ENCODE measurements at regions not wholly inside any gene's neighbourhood (a gene's known extent, or its start where the extent isn't known, plus 50 kb on each side); places are given as distances from the start of the nearest gene placed in this dataset.

- no peaks in the 10 kb centered on the region for H3K4me1 ChIP-seq (ENCODE audit: control insufficient read depth in 1 of 2, insufficient read depth in 2 of 2, low read length in 2 of 2)
- H3K4me3 Mint-ChIP-seq, result no peak overlapping the region
- H3K27me3 Mint-ChIP-seq (ENCODE audit: low read depth in 3 of 3), result peaks cover 8 to 24% (median 15%) of the 10 kb centered on the region in 3 donors
- TF ChIP-seq CTCF (IDR thresholded peaks at IDR 0.05), result peak; percentile 72
- H3K36me3 ChIP-seq (replicated peaks in 1 of 2; ENCODE audit: control insufficient read depth in 1 of 2, insufficient read depth in 2 of 2, low read length in 2 of 2), result no peaks in the 10 kb centered on the region
- H3K79me2 ChIP-seq (ENCODE audit: insufficient read depth, low read length), result no peaks in the 10 kb centered on the region
- no peaks in the 10 kb centered on the region for H3K36me3 Mint-ChIP-seq
- H3K27me3 ChIP-seq (ENCODE audit: control insufficient read depth in 2 of 2, insufficient read depth in 2 of 2, low read length in 2 of 2), result peaks cover 3 to 11% of the 10 kb centered on the region in 2 donors
- H3K4me2 ChIP-seq (replicated peaks; ENCODE audit: extremely low read depth, low read length, poor library complexity, severe bottlenecking), result no peak overlapping the region
- H4K20me1 ChIP-seq (ENCODE audit: insufficient read depth, low read length), result no peaks in the 10 kb centered on the region
- H3K9ac ChIP-seq (ENCODE audit: insufficient read depth, low read length, poor library complexity, severe bottlenecking), result no peak overlapping the region
- peaks cover 0 to 8% of the 10 kb centered on the region in 2 donors for H3K9me3 ChIP-seq (replicated peaks in 1 of 2; ENCODE audit: control insufficient read depth in 1 of 2, insufficient read depth in 1 of 2, low read length in 2 of 2)
- H3K27ac ChIP-seq (ENCODE audit: low read depth in 1 of 2, low read length in 2 of 2), result no peak overlapping the region
- no peak overlapping the region for H3K27ac Mint-ChIP-seq
- H2AFZ ChIP-seq (ENCODE audit: insufficient read depth, low read depth, low read length, poor library complexity, severe bottlenecking), result no peak overlapping the region
- H3K4me3 ChIP-seq (replicated peaks in 1 of 3; ENCODE audit: low read depth in 2 of 3, low read length in 3 of 3), result no peak overlapping the region
- H3K4me1 Mint-ChIP-seq, result peaks cover 5% of the 10 kb centered on the region
- intact Hi-C loops (cut with micrococcal nuclease), result no loop called here
- DNase-seq, result peak in 1 of 3 donors; percentile 9
- H3K9me3 Mint-ChIP-seq, result peaks cover 0 to 9% (median 2%) of the 10 kb centered on the region in 7 donors
- no CpG with 5 or more reads among the region's 2 CpGs for WGBS (ENCODE audit: insufficient coverage)
Measured at GRCh38 chr18:47758000-47758399, 172.5 kb downstream of the SMAD2 start.

- no peaks in the 10 kb centered on the region for H3K36me3 ChIP-seq (replicated peaks in 1 of 2; ENCODE audit: control insufficient read depth in 1 of 2, insufficient read depth in 2 of 2, low read length in 2 of 2)
- no peaks in the 10 kb centered on the region for H3K79me2 ChIP-seq (ENCODE audit: insufficient read depth, low read length)
- 25% methylated on average over 9 of the region's 9 CpGs for WGBS (ENCODE audit: insufficient coverage)
- no peak overlapping the region for H3K4me3 ChIP-seq (replicated peaks in 1 of 3; ENCODE audit: low read depth in 2 of 3, low read length in 3 of 3)
- H3K27me3 ChIP-seq (ENCODE audit: control insufficient read depth in 2 of 2, insufficient read depth in 2 of 2, low read length in 2 of 2), result peaks cover 3 to 8% of the 10 kb centered on the region in 2 donors
- H3K9ac ChIP-seq (ENCODE audit: insufficient read depth, low read length, poor library complexity, severe bottlenecking), result no peak overlapping the region
- Mint-ChIP-seq H3K4me1 (peaks cover 5% of the 10 kb centered on the region), H3K27me3 (ENCODE audit: low read depth in 3 of 3) (peaks cover 6 to 13% (median 9%) of the 10 kb centered on the region in 3 donors), H3K4me3 (no peak overlapping the region), H3K9me3 (peaks cover 0 to 9% (median 2%) of the 10 kb centered on the region in 7 donors), H3K36me3 (no peaks in the 10 kb centered on the region), H3K27ac (no peak overlapping the region)
- TF ChIP-seq CTCF (IDR thresholded peaks at IDR 0.05), result peak; percentile 89
- H4K20me1 ChIP-seq (ENCODE audit: insufficient read depth, low read length), result no peaks in the 10 kb centered on the region
- no peak overlapping the region for H2AFZ ChIP-seq (ENCODE audit: insufficient read depth, low read depth, low read length, poor library complexity, severe bottlenecking)
- H3K4me2 ChIP-seq (replicated peaks; ENCODE audit: extremely low read depth, low read length, poor library complexity, severe bottlenecking), result no peak overlapping the region
- H3K9me3 ChIP-seq (replicated peaks in 1 of 2; ENCODE audit: control insufficient read depth in 1 of 2, insufficient read depth in 1 of 2, low read length in 2 of 2), result peaks cover 0 to 8% of the 10 kb centered on the region in 2 donors
- H3K27ac ChIP-seq (ENCODE audit: low read depth in 1 of 2, low read length in 2 of 2), result no peak overlapping the region
- peak; percentile 22 to 42 (median 32) for DNase-seq
- H3K4me1 ChIP-seq (ENCODE audit: control insufficient read depth in 1 of 2, insufficient read depth in 2 of 2, low read length in 2 of 2), result no peaks in the 10 kb centered on the region
- intact Hi-C loops (cut with micrococcal nuclease), result no loop called here
Measured at GRCh38 chr18:47756364-47757016, 174.0 kb downstream of the SMAD2 start.
